Motor neuron (in vitro differentiated cells): ENCODE measurements at regions not wholly inside any gene's neighbourhood (a gene's known extent, or its start where the extent isn't known, plus 50 kb on each side); places are given as distances from the start of the nearest gene placed in this dataset.
"Not testable (repeated sequence)": the region's sequence is repeated elsewhere in the genome, so short reads cannot be mapped to it uniquely, and the experiment has no call there.

Experiments used
- ATAC-seq, 8 experiments: fragments of 200-7000 bp; cut with Tn5 transposase; replicated peaks in 6 of 8; 2 replicates each; pipeline ENCODE4 v1.8.0; 2021; ENCODE audit warnings: mild to moderate bottlenecking in 8 of 8, moderate library complexity in 8 of 8
- H3K27ac ChIP-seq, 2 donors: fragments of 250-450 bp; sonication (Bioruptor Pico); 2 replicates each; pipeline ENCODE4 v1.9.0; 2021; ENCODE audit warnings: antibody characterized with exemption in 2 of 2, mild to moderate bottlenecking in 2 of 2, moderate library complexity in 1 of 2
- H3K4me1 ChIP-seq, 2 donors: fragments of 250-450 bp; sonication (Bioruptor Pico); replicated peaks in 1 of 2; 2 replicates each; pipeline ENCODE4 v1.6.1; 2021; ENCODE audit warnings: antibody characterized with exemption in 2 of 2, mild to moderate bottlenecking in 2 of 2, moderate library complexity in 1 of 2
- H3K4me3 ChIP-seq, 5 donors: fragments of 250-450 bp; sonication (Bioruptor Pico); 2 replicates each; pipeline ENCODE4 v1.9.0; 2021; ENCODE audit warnings: antibody characterized with exemption in 5 of 5, mild to moderate bottlenecking in 5 of 5, moderate library complexity in 4 of 5
- WGBS, 10 experiments: fragments of 450-650 bp; shearing (Covaris generic); methylation state at CpG; one replicate each; pipeline ENCODE4 v1.0.0; 2022; 5-methylcytosine and 5-hydroxymethylcytosine counted together
- in situ Hi-C, 9 experiments: fragments of 400-800 bp; cut with MboI; loops; one replicate each; pipeline ENCODE4 v1.15.0; 2021; ENCODE audit warnings: low sequenced_read_pairs in 9 of 9, low pct_unique_long_range_greater_than_20kb in 2 of 9; ENCODE audit not compliant: unreplicated experiment in 9 of 9

DNA sequence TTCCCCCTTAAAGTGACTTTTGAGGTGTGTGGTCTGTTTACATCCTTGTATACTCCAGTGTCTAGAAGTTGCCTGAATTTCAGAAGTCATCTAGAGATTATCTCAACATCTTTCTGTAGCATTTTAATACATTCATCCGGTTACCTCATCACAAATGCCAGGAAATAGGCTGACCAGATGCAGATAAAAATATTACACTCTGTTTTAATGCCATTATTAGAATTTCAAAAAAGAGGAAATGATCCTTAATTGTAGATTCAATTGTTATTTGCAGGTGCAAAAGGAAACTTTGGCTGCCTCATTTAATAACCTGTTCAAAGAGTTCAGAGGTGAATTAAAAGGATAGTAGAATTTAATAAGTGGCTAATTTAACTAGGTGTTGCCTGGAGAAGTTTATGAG, 290.9 kb downstream of the C3orf38 start:
- no peak overlapping the region for H3K27ac ChIP-seq
- no peak for ATAC-seq
- in situ Hi-C loops: no loop called here
- H3K4me3 ChIP-seq: no peak overlapping the region
- no peaks in the 10 kb centered on the region for H3K4me1 ChIP-seq
- 11 to 100% (median 94%) methylated on average over 1 of the region's 1 CpG; no CpG with 5 or more reads in 3 of the 10 experiments for WGBS, 10 experiments

DNA sequence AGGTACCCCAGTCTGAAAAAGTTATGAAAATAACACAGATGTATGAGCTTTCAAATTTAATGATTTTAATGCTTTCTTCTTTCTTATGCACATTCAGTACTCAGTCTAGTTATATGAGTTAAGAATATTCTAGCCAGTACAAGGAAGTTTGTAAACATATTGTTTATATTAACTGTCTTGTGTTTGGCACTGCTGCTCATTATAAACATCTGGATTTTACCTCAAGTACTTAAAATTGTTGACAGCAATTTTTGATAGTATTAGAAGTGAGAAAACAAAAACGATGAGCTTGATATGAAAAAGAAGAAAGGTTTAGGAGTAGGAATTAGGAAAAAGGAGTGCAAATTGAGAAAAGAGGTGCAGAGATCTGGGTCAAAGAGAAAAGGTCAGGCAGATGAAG, 293.3 kb downstream of the C3orf38 start:
- in situ Hi-C loops: no loop called here
- H3K4me1 ChIP-seq: no peaks in the 10 kb centered on the region
- ATAC-seq: no peak
- 0 to 86% (median 46%) methylated on average over 1 of the region's 1 CpG for WGBS, 10 experiments
- H3K27ac ChIP-seq: no peak overlapping the region
- no peak overlapping the region for H3K4me3 ChIP-seq

DNA sequence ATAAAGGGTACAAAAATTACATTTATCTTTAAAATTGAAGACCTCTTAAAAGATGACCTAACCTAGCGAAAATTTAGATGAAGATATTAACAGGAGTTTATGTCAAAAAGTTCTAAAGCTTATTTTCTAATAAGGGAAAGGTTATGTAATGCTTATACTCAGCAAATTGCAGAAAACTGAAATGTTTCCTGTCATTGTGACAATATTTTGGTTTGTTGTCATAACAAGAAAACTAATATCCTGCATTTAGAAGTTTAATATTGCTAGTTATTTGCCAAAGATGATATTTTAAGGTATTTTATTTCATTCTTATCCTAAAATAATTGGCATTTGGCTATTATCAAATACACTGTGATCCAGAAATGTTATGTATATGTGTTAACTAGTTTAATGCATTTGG, 294.5 kb downstream of the C3orf38 start:
- no peak overlapping the region for H3K27ac ChIP-seq
- WGBS, 10 experiments: 0 to 100% (median 85%) methylated on average over 1 of the region's 1 CpG
- in situ Hi-C loops: no loop called here
- no peak for ATAC-seq
- H3K4me1 ChIP-seq: no peaks in the 10 kb centered on the region
- H3K4me3 ChIP-seq: no peak overlapping the region

DNA sequence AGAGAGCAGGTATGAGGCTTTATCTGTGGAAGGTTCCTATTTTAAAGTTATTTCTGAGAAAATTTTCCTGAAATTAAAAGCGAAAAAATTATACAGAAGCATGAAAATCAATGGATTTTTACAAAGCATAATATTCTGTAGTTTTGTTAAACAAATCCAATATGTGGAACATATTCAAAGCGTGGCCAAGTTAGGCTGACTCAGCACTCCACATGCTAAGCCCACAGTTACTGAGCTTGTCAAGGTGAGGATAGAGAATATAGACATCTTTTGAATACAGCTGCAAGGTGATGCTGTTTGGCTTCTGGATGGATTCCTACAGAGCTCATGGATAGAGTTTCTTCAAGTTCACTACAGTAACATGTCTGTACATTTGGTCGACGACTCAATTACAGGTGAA, 302.5 kb downstream of the C3orf38 start:
- 25 to 100% (median 79%) methylated on average over 1 to 4 of the region's 4 CpGs for WGBS, 10 experiments
- H3K4me1 ChIP-seq: no peaks in the 10 kb centered on the region
- no peak overlapping the region for H3K4me3 ChIP-seq
- no peak for ATAC-seq
- H3K27ac ChIP-seq: no peak overlapping the region
- in situ Hi-C loops: no loop called here

DNA sequence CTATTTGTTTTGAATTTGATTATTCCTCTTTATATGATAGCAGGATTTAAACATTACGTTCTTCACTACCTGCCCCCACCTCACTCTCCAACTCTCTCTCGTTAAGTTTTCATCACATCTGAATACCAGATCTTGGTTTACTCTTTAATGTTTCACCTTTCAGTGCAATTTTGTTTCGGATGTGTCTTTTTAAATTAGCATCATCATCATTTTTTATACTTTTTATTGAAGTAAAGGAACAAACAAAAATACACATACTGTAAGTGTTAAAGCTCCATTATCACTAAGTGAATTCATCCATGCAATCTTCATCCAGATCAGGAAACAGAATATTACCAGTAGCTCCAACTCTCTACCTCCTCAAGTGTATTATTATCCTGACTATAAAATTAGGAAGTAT, 310.6 kb downstream of the C3orf38 start:
- Histone ChIP-seq H3K4me1 (no peaks in the 10 kb centered on the region), H3K4me3 (no peak overlapping the region), H3K27ac (no peak overlapping the region)
- in situ Hi-C loops: no loop called here
- no peak for ATAC-seq
- WGBS, 10 experiments: 25 to 100% (median 92%) methylated on average over 3 of the region's 3 CpGs

DNA sequence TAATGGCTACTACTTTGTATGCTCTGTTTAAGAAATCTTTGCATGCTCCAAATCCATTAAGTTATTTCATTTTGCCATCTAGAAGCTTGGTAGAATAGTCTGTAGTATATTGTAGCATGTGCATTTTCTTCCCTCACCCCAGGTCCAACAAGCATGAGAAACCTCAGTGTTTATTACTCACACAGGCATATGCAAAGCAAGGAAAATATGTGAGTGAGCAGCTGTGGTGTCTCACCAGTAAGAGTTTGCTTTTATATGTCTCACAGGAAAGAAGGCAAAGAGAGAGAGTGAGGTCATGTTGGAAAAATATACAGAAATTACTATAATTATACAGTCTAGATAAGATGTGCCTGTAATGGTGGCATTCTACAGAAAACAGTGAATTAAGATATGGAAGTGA, 312.5 kb downstream of the C3orf38 start:
- Histone ChIP-seq H3K27ac (no peak overlapping the region), H3K4me1 (no peaks in the 10 kb centered on the region), H3K4me3 (no peak overlapping the region)
- peak in 1 of 8 experiments; percentile 65 for ATAC-seq
- in situ Hi-C loops: no loop called here

DNA sequence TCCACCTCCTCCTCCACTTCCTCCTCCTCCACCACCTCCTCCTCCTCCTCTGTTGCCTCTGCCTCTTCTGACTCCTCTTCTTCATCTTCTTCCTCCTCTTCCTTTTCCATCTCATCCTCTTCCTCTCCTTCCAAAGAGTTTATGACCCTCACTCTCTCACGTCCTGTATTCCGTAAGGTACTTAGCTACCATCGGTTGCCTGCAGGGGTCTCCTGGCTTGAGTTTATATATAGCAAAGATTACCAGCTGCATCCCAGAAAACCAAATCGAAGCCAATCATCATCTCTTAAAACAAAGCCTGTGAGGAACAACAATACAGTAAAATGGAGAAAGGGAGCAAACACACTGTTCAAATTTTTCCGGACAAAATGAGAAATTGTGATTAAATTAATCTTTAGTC, 317.4 kb downstream of the C3orf38 start:
- Histone ChIP-seq H3K4me1 (no peaks in the 10 kb centered on the region), H3K4me3 (no peak overlapping the region), H3K27ac (no peak overlapping the region)
- ATAC-seq: no peak
- in situ Hi-C loops: no loop called here
- 0 to 100% (median 65%) methylated on average over 1 to 3 of the region's 5 CpGs for WGBS, 10 experiments

DNA sequence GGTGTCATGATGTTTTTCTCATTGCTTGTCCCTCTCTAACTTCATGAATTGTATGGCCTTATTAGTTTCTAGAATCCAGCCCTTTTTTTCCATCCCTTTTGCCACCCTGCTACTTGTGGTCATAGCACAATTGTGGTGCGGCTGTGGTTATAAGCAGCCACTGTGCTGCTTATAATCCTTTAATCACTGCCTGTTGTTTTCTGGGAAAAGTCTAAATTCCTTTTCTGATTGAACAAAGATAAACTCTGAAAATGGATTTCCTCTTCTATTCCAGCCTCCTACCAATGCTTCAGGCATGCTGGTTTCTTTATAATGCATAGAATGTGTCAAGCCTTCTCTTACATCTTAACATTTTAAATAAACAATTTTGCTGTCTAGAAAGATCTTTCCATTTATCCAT, 319.5 kb downstream of the C3orf38 start:
- no peak for ATAC-seq
- no peak overlapping the region for H3K4me3 ChIP-seq
- WGBS, 10 experiments: 0 to 100% (median 100%) methylated on average over 1 of the region's 1 CpG; no CpG with 5 or more reads in 1 of the 10 experiments
- in situ Hi-C loops: no loop called here
- H3K27ac ChIP-seq: no peak overlapping the region
- no peaks in the 10 kb centered on the region for H3K4me1 ChIP-seq

DNA sequence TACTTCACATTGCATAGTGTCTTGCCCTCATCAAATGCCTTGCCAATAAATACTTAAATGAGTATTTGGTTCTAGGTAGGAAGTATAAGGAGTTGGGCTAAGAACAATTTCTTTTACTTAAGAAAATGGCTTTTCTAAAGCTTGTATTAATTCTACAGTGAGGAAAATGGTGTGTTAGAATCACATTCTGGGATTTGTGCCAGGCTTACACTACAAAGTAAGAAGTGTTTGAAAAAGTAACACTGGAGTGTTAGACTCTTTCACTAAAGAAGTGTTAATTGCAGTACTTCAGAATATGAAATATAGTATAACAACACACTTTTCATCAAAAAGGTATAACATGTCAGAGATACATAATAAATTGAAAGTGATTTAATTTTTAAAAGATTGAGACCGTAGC, 328.7 kb downstream of the C3orf38 start:
- no peaks in the 10 kb centered on the region for H3K4me1 ChIP-seq
- H3K4me3 ChIP-seq: no peak overlapping the region
- 0 to 100% (median 64%) methylated on average over 1 of the region's 1 CpG; no CpG with 5 or more reads in 1 of the 10 experiments for WGBS, 10 experiments
- no peak overlapping the region for H3K27ac ChIP-seq
- no peak for ATAC-seq
- in situ Hi-C loops: no loop called here

DNA sequence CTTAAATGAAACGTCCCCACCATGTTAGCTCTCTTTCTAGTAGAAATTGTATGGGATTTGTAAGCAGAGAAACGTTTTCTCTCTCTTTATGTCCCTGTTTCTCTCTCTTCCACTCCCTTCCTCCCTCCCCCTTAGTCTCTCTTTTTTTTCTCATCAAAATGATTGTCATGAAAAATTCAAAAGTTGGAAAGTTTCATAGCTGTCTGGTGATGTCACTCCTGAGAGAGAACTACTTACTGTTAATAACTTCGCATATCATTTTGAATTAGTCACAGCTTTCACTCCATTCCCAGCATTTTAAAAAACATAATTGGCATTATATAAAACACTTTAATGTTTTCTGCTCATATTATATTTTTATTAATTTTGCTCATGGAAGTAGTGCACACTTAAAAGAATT, 331.1 kb downstream of the C3orf38 start:
- H3K4me1 ChIP-seq: no peaks in the 10 kb centered on the region
- in situ Hi-C loops: no loop called here
- ATAC-seq: no peak
- H3K4me3 ChIP-seq: no peak overlapping the region
- WGBS, 10 experiments: 0 to 93% (median 61%) methylated on average over 1 to 3 of the region's 3 CpGs; no CpG with 5 or more reads in 1 of the 10 experiments
- H3K27ac ChIP-seq: no peak overlapping the region

DNA sequence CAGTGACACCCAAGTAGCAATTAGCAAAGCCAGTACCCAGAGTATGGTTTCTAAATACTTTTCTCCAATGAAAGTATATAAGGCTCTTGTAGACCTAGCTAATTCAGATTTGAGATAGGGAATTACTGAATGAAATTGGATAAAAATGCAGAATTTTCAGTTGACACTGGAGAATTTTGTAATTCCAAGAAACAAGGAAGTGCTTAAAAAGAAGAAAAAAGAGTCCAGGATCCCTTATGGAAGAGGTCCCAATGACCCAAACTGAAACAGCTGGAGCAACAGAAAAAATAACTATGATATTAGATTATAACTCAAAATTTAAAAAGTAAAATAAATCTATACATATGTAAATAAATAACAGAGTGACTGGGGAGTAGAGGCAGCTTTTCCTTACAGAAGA, 335.2 kb downstream of the C3orf38 start:
- no peak overlapping the region for H3K27ac ChIP-seq
- no peak for ATAC-seq
- H3K4me1 ChIP-seq: no peaks in the 10 kb centered on the region
- in situ Hi-C loops: no loop called here
- no peak overlapping the region for H3K4me3 ChIP-seq

DNA sequence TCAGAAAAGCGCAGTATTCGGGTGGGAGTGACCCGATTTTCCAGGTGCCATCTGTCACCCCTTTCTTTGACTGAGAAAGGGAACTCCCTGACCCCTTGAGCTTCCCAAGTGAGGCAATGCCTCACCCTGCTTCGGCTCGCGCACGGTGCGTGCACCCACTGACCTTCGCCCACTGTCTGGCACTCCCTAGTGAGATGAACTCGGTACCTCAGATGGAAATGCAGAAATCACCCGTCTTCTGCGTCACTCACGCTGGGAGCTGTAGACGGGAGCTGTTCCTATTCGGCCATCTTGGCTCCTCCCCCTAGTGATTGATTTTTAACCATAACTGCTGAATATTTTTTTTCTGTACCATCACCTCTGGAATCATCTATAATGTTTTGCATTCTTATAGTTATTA, 359.1 kb downstream of the C3orf38 start:
- ATAC-seq, in situ Hi-C loops, H3K4me1 ChIP-seq: not testable (repeated sequence)
- Histone ChIP-seq H3K4me3 (peak overlapping the region in 2 of 5 donors; percentile 16 to 22), H3K27ac (peak overlapping the region in 1 of 2 donors; percentile 53)
- WGBS, 10 experiments: 60 to 71% methylated on average over 1 to 11 of the region's 15 CpGs; no CpG with 5 or more reads in 8 of the 10 experiments

DNA sequence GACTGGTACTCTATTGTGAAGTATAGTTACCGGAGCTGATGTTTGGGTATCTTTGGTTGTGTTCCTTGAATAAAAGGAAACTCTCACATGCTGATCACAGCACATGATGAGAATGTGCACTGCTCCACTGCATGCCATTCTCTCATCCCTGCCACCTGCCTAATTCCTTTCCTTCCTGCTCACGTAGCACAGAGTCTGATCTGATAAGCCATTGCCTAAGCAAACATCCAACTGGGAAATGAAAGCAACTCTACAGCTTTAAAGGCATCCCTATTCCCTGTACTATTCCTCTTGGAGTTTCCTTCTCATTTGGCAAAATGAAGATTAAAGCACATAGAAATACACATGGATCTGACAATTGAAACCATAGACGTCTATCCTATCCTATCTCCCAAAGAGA, 359.8 kb downstream of the C3orf38 start:
- 0 to 100% (median 83%) methylated on average over 1 to 3 of the region's 3 CpGs; no CpG with 5 or more reads in 1 of the 10 experiments for WGBS, 10 experiments
- H3K4me1 ChIP-seq: no peaks in the 10 kb centered on the region
- H3K4me3 ChIP-seq: no peak overlapping the region
- in situ Hi-C loops: no loop called here
- H3K27ac ChIP-seq: no peak overlapping the region
- no peak for ATAC-seq

DNA sequence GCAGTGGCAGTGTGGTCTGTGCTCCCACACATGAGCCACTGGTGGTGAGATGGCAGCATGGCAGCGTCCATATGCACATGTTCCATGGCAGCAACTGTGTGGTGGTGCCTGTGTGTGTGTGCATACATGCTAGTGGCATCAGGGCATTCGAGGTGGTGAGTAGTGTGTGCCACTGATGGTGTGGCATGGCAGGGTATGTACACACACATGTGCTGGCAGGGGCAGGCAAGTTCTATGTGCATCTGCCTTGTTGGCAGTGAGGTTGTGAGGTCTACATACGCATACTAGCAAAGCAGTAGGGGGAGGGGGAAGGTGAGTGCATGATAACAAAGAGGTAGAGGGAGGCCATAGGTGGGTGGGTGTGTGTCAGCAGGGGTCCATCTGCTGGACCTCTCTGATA, 378.7 kb downstream of the C3orf38 start:
- WGBS, 10 experiments: 0 to 77% methylated on average over 1 to 2 of the region's 3 CpGs; no CpG with 5 or more reads in 8 of the 10 experiments
- ATAC-seq: no peak

DNA sequence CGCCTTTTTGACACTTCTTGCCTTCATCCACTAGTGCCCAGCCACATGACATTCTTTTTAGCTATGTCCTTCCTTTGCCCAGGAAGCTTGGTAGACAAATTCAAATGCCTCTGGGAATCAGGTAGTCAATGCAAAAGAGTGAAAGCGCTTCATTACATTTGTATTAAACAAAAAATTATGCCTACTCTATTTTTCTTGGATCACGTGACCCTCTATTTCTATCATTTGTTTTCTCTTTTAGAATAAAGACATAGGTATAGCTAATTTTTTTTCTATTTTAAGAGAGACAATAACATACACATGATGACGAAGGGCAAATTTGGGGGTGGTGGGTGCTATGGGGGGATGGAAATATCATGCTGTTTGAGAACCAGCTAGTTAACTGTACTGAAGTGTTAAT, 384.8 kb downstream of the C3orf38 start:
- no peak overlapping the region for H3K4me3 ChIP-seq
- 0 to 86% (median 48%) methylated on average over 1 to 4 of the region's 4 CpGs for WGBS, 10 experiments
- no peaks in the 10 kb centered on the region for H3K4me1 ChIP-seq
- ATAC-seq: no peak
- in situ Hi-C loops: no loop called here
- no peak overlapping the region for H3K27ac ChIP-seq

More for the DNA sequence above, 378.7 kb downstream of the C3orf38 start:
- H3K4me1 ChIP-seq: no peaks in the 10 kb centered on the region
- no peak overlapping the region for H3K4me3 ChIP-seq
- in situ Hi-C loops: no loop called here
- H3K27ac ChIP-seq: no peak overlapping the region
